K562 (cell line): ENCODE measurements at regions not wholly inside any gene's neighbourhood (a gene's known extent, or its start where the extent isn't known, plus 50 kb on each side); places are given as distances from the start of the nearest gene placed in this dataset.

Experiments
- ATAC-seq: fragments of 200-7000 bp; cut with Tn5 transposase; 3 replicates; pipeline ENCODE4 v1.9.1; 2020; ENCODE audit warnings: moderate library complexity
- BruUV-seq: library from RNA; stranded (reverse); fragments of 400-500 nt; replicated peaks from 2 replicates; lab custom pipeline; 2021; lab: Mats Ljungman, UMichigan
- CTCF ChIA-PET: fragments of 300-600 bp; formaldehyde crosslinking; extraction: SDS; loops from one replicate; lab custom pipeline; 2021; ENCODE audit warnings: low intra/inter-chr PET ratio; lab: Yijun Ruan, JAX
- POLR2A ChIA-PET: fragments of 300-600, 350-650 bp; sonication (Branson Sonifier 250); formaldehyde crosslinking; extraction: SDS; loops from one replicate; lab custom pipeline; 2021; ENCODE audit warnings: antibody characterized with exemption, inconsistent platforms; lab: Yijun Ruan, JAX
- DNase-seq, 4 experiments: peaks; one replicate each; pipeline versions ENCODE4 v3.0.0 to v3.0.0-alpha.2; 2011 to 2018; ENCODE audit warnings: low spot score in 3 of 4, mixed read lengths in 3 of 4; ENCODE audit errors: extremely low read depth in 1 of 4
- FAIRE-seq: peaks from 2 replicates; lab custom pipeline; 2011; peaks lifted over from hg19 to GRCh38; lab: Jason Lieb, UNC
- H2AFZ ChIP-seq: 2 replicates; pipeline ENCODE4 v1.6.0; 2011; ENCODE audit warnings: low read depth, low read length, control low read depth, inconsistent platforms
- H3K27ac ChIP-seq: fragments of 200-600 bp; 3 replicates; pipeline ENCODE4 v1.8.0; 2011; ENCODE audit warnings: low read depth, mild to moderate bottlenecking, control low read depth, inconsistent platforms, low read length, moderate library complexity, mixed read lengths; ENCODE audit errors: extremely low read depth
- H3K27me3 ChIP-seq, 2 experiments: fragments of 300-600 bp in 1 of 2; 2 replicates in 1 of 2; 3 replicates in 1 of 2; pipeline versions ENCODE4 v1.6.0 to v1.8.0; 2011; ENCODE audit warnings: inconsistent platforms in 2 of 2, low read length in 2 of 2, mild to moderate bottlenecking in 1 of 2, mixed read lengths in 1 of 2, moderate library complexity in 1 of 2; ENCODE audit not compliant: control insufficient read depth in 2 of 2, insufficient read depth in 2 of 2
- H3K36me3 ChIP-seq: fragments of 300-600 bp; 3 replicates; pipeline ENCODE4 v1.8.0; 2011; ENCODE audit warnings: mild to moderate bottlenecking, low read length, inconsistent platforms; ENCODE audit not compliant: control insufficient read depth, insufficient read depth
- H3K4me1 ChIP-seq, 2 experiments: fragments of 200-600 bp in 1 of 2; replicated peaks in 1 of 2; 2 replicates in 1 of 2; 3 replicates in 1 of 2; pipeline versions ENCODE4 v1.5.1 to v1.8.0; 2011; ENCODE audit warnings: inconsistent platforms in 2 of 2, low read length in 2 of 2, mild to moderate bottlenecking in 1 of 2, mixed read lengths in 1 of 2, moderate library complexity in 1 of 2; ENCODE audit not compliant: control insufficient read depth in 2 of 2, insufficient read depth in 2 of 2
- H3K4me2 ChIP-seq: 2 replicates; pipeline ENCODE4 v1.6.1; 2011; ENCODE audit warnings: low read length, control low read depth, inconsistent platforms, mixed read lengths; ENCODE audit not compliant: insufficient read depth
- H3K4me3 ChIP-seq: fragments of 200-600 bp; sonication (generic), shearing (Covaris generic); 2 replicates; pipeline ENCODE4 v1.5.1; 2016; ENCODE audit warnings: control low read depth, inconsistent platforms
- H3K79me2 ChIP-seq: fragments of 200-600 bp; 3 replicates; pipeline ENCODE4 v1.8.0; 2011; ENCODE audit warnings: low read length, inconsistent platforms; ENCODE audit not compliant: control insufficient read depth, insufficient read depth
- H3K9ac ChIP-seq, 2 experiments: 2 replicates each; pipeline versions ENCODE4 v1.6.0 to v1.6.1; 2011; ENCODE audit warnings: low read depth in 2 of 2, low read length in 2 of 2, control low read depth in 1 of 2, inconsistent platforms in 1 of 2, mild to moderate bottlenecking in 1 of 2, mixed read lengths in 1 of 2; ENCODE audit not compliant: insufficient read depth in 1 of 2
- H3K9me1 ChIP-seq: one replicate; pipeline ENCODE4 v1.6.0; 2011; ENCODE audit warnings: inconsistent platforms, mild to moderate bottlenecking, low read length, moderate library complexity; ENCODE audit not compliant: control insufficient read depth, insufficient read depth
- H3K9me3 ChIP-seq: replicated peaks from 2 replicates; pipeline ENCODE4 v1.5.1; 2011; ENCODE audit warnings: low read depth, low read length, inconsistent platforms; ENCODE audit not compliant: control insufficient read depth, insufficient read depth
- H4K20me1 ChIP-seq: replicated peaks from 2 replicates; pipeline ENCODE4 v1.6.1; 2011; ENCODE audit warnings: low read length, inconsistent platforms, mixed read lengths; ENCODE audit not compliant: control insufficient read depth, insufficient read depth
- CCNT2 ChIP-seq: IDR thresholded peaks from 2 replicates; pipeline ENCODE4 v1.6.1; 2011; ENCODE audit warnings: borderline replicate concordance, low read depth, mild to moderate bottlenecking, moderate library complexity, mixed read lengths, low read length; ENCODE audit not compliant: insufficient read length; ENCODE audit errors: extremely low read depth
- CGGBP1 ChIP-seq: fragments of 250-450 bp; sonication (Bioruptor Pico); IDR thresholded peaks from 2 replicates; pipeline ENCODE4 v1.9.0; 2021; ENCODE audit warnings: mild to moderate bottlenecking
- ETV5 ChIP-seq: sonication (generic); formaldehyde crosslinking; IDR thresholded peaks from 2 replicates; pipeline ENCODE4 v1.4.0; 2020; ENCODE audit warnings: low read depth, mild to moderate bottlenecking, missing genetic modification reagents
- GATAD2B ChIP-seq: fragments of 450-650 bp; IDR thresholded peaks from 2 replicates; pipeline ENCODE4 v1.6.1; 2017; ENCODE audit warnings: mild to moderate bottlenecking, borderline replicate concordance
- HNRNPK ChIP-seq: fragments of 200-400 bp; formaldehyde crosslinking; IDR thresholded peaks from one replicate; pipeline ENCODE4 v1.6.1; 2018; ENCODE audit warnings: mild to moderate bottlenecking, low read depth, low read length; ENCODE audit not compliant: poor library complexity, severe bottlenecking
- KLF16 ChIP-seq: IDR thresholded peaks from 2 replicates; pipeline ENCODE4 v1.6.1; 2016; ENCODE audit warnings: antibody characterized with exemption
- MCM5 ChIP-seq: fragments of 450-650 bp; IDR thresholded peaks from 2 replicates; pipeline ENCODE4 v1.6.1; 2016; ENCODE audit warnings: low read depth
- MEIS2 ChIP-seq: fragments of 450-650 bp; IDR thresholded peaks from 2 replicates; pipeline ENCODE4 v1.6.1; 2014; ENCODE audit warnings: mild to moderate bottlenecking; ENCODE audit not compliant: partially characterized antibody
- MYBL2 ChIP-seq, 2 experiments: fragments of 450-650 bp in 1 of 2; sonication (generic) in 1 of 2; formaldehyde crosslinking in 1 of 2; IDR thresholded peaks; 2 replicates each; pipeline versions ENCODE4 v1.6.1 to v1.8.1; 2017 to 2022; ENCODE audit warnings: borderline replicate concordance in 1 of 2, inconsistent platforms in 1 of 2, low read depth in 1 of 2, mild to moderate bottlenecking in 1 of 2, missing genetic modification reagents in 1 of 2, moderate library complexity in 1 of 2
- SREBF1 ChIP-seq: fragments of 150-350 bp; IDR thresholded peaks from 2 replicates; pipeline ENCODE4 v1.6.1; 2014; ENCODE audit warnings: antibody characterized with exemption, low read depth, low read length, borderline replicate concordance
- ZSCAN29 ChIP-seq: fragments of 450-650 bp; IDR thresholded peaks from 2 replicates; pipeline ENCODE4 v1.6.1; 2017
- WGBS: fragments of 100-300 bp; shearing (Covaris generic); methylation state at CpG from one replicate; pipeline ENCODE4 v1.1.6; 2016; ENCODE audit warnings: low coverage, mixed read lengths; ENCODE audit not compliant: insufficient coverage; ENCODE audit errors: missing lambda C conversion rate; 5-methylcytosine and 5-hydroxymethylcytosine counted together
- in situ Hi-C: fragments of 300-500 bp; cut with MboI; formaldehyde crosslinking; loops from 4 replicates; pipeline ENCODE4 v1.15.0; 2018; ENCODE audit warnings: inconsistent platforms, mixed read lengths
- intact Hi-C: fragments of 100-400 bp; cut with micrococcal nuclease; formaldehyde crosslinking; loops from 2 replicates; pipeline ENCODE4 v1.14.2; 2022
- TF ChIP-seq, protein P1 (sequence below): sonication (generic); formaldehyde crosslinking; IDR thresholded peaks from 2 replicates; pipeline ENCODE4 v1.9.0; 2022; ENCODE audit warnings: mild to moderate bottlenecking, missing genetic modification reagents
- TF ChIP-seq, protein P2 (sequence below): sonication (generic); formaldehyde crosslinking; IDR thresholded peaks from 2 replicates; pipeline ENCODE4 v1.8.0; 2022; ENCODE audit warnings: missing genetic modification reagents, mild to moderate bottlenecking, borderline replicate concordance
- TF ChIP-seq, protein P3 (sequence below): fragments of 450-650 bp; IDR thresholded peaks from 2 replicates; pipeline ENCODE4 v1.6.1; 2017; ENCODE audit warnings: antibody characterized with exemption, mild to moderate bottlenecking

DNA sequence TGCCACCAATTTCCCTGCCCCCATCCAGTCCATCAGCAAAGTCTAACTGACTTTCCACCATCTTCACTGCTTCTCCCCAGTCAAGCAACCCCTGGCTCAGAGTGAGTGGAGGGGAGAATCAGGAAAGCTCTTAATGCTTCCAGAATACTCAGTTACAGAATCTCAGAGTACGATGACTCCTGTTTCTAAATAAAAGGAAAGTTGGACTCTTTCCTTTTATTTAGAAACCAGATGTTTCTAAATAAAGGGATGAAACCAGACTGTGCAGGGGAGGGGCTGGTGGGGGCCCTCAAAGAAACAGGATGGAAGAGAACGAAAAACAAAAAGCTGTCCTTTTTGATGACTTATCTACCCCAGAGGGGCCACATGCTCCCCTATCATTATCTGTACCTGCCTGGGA, 85.2 kb upstream of the PPM1J start (continued):
- TF ChIP-seq CGGBP1 (CRISPR knock-in tag) (no peak), HNRNPK (no peak), ETV5 (CRISPR knock-in tag) (no peak), MCM5 (no peak)

GRCh38 chr1:112798292-112798691, 83.2 kb upstream of the PPM1J start:
- CTCF ChIA-PET, result no interaction called here
- peaks cover 0 to 8% of the 10 kb centered on the region in 2 experiments; a peak in 1 of 5 replicates for H3K27me3 ChIP-seq
- no TSS peak for BruUV-seq
- no peaks in the 10 kb centered on the region for H3K36me3 ChIP-seq
- no peaks in the 10 kb centered on the region for H3K9me1 ChIP-seq
- ATAC-seq (no peak), DNase-seq (no peak), FAIRE-seq (no peak)
- POLR2A ChIA-PET, result interaction anchor here (0.5 to 1.8 kb wide), 8 partner anchors 11 to 98 kb away, joined by 3 to 4 read pairs (median 3); a partner anchor contains a TSS
- H3K4me2 ChIP-seq, result no peak overlapping the region
- H3K4me3 ChIP-seq, result no peak overlapping the region
- no peak overlapping the region for H2AFZ ChIP-seq
- in situ Hi-C loops (no loop called here), intact Hi-C loops (no loop called here)
- H3K9ac ChIP-seq, result peak overlapping the region in 1 of 2 experiments; percentile 1; a peak in 1 of 4 replicates
- no peaks in the 10 kb centered on the region for H3K79me2 ChIP-seq
- WGBS, result 6% methylated on average over 3 of the region's 3 CpGs
- peaks cover 0 to 16% of the 10 kb centered on the region in 2 experiments; a peak in 4 of 5 replicates for H3K4me1 ChIP-seq
- H3K9me3 ChIP-seq, result no peaks in the 10 kb centered on the region
- H4K20me1 ChIP-seq, result no peaks in the 10 kb centered on the region
- no peak overlapping the region for H3K27ac ChIP-seq
- TF ChIP-seq SREBF1 (no peak), KLF16 (no peak), CCNT2 (no peak), MEIS2 (peak; percentile 96), MYBL2 (IDR thresholded peaks at IDR 0.05; ENCODE audit: low read depth) (no peak), MYBL2 (CRISPR knock-in tag; IDR thresholded peaks at IDR 0.05; ENCODE audit: borderline replicate concordance) (no peak), ZSCAN29 (no peak), GATAD2B (no peak)
- TF ChIP-seq, protein P1, sequence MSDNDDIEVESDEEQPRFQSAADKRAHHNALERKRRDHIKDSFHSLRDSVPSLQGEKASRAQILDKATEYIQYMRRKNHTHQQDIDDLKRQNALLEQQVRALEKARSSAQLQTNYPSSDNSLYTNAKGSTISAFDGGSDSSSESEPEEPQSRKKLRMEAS (CRISPR knock-in tag), result no peak
- TF ChIP-seq, protein P2, sequence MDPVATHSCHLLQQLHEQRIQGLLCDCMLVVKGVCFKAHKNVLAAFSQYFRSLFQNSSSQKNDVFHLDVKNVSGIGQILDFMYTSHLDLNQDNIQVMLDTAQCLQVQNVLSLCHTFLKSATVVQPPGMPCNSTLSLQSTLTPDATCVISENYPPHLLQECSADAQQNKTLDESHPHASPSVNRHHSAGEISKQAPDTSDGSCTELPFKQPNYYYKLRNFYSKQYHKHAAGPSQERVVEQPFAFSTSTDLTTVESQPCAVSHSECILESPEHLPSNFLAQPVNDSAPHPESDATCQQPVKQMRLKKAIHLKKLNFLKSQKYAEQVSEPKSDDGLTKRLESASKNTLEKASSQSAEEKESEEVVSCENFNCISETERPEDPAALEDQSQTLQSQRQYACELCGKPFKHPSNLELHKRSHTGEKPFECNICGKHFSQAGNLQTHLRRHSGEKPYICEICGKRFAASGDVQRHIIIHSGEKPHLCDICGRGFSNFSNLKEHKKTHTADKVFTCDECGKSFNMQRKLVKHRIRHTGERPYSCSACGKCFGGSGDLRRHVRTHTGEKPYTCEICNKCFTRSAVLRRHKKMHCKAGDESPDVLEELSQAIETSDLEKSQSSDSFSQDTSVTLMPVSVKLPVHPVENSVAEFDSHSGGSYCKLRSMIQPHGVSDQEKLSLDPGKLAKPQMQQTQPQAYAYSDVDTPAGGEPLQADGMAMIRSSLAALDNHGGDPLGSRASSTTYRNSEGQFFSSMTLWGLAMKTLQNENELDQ, result no peak
- TF ChIP-seq, protein P3, sequence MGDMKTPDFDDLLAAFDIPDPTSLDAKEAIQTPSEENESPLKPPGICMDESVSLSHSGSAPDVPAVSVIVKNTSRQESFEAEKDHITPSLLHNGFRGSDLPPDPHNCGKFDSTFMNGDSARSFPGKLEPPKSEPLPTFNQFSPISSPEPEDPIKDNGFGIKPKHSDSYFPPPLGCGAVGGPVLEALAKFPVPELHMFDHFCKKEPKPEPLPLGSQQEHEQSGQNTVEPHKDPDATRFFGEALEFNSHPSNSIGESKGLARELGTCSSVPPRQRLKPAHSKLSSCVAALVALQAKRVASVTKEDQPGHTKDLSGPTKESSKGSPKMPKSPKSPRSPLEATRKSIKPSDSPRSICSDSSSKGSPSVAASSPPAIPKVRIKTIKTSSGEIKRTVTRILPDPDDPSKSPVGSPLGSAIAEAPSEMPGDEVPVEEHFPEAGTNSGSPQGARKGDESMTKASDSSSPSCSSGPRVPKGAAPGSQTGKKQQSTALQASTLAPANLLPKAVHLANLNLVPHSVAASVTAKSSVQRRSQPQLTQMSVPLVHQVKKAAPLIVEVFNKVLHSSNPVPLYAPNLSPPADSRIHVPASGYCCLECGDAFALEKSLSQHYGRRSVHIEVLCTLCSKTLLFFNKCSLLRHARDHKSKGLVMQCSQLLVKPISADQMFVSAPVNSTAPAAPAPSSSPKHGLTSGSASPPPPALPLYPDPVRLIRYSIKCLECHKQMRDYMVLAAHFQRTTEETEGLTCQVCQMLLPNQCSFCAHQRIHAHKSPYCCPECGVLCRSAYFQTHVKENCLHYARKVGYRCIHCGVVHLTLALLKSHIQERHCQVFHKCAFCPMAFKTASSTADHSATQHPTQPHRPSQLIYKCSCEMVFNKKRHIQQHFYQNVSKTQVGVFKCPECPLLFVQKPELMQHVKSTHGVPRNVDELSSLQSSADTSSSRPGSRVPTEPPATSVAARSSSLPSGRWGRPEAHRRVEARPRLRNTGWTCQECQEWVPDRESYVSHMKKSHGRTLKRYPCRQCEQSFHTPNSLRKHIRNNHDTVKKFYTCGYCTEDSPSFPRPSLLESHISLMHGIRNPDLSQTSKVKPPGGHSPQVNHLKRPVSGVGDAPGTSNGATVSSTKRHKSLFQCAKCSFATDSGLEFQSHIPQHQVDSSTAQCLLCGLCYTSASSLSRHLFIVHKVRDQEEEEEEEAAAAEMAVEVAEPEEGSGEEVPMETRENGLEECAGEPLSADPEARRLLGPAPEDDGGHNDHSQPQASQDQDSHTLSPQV, result no peak
